COLO668 (cell line): ENCODE measurements at regions not wholly inside any gene's neighbourhood (a gene's known extent, or its start where the extent isn't known, plus 50 kb on each side); places are given as distances from the start of the nearest gene placed in this dataset.

ENCODE experiments used
- DNase-seq: peaks from one replicate; lab custom pipeline; 2025; ENCODE audit not compliant: unreplicated experiment; lab: John Stamatoyannopoulos, UW

DNA sequence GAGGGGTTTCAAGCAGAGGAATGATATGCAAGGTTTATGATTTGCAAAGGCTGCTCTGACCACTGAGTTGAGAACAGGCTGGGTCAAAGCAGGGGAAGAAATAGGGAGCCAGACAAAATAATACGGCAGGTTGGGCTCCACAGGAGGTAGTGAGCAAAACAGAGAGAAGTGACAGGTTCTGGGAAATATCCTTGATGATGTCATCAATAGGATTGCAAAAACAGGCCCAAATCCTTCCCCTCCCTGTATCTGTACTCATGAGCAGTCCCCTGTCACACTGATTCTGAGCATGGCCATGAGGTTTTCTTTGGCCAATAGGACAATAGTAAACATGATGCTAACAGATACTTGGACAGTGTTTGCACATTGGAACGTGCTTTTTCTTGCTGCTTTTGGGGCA lies 471.8 kb upstream of the BRINP1 start:
- DNase-seq, result no peak

DNA sequence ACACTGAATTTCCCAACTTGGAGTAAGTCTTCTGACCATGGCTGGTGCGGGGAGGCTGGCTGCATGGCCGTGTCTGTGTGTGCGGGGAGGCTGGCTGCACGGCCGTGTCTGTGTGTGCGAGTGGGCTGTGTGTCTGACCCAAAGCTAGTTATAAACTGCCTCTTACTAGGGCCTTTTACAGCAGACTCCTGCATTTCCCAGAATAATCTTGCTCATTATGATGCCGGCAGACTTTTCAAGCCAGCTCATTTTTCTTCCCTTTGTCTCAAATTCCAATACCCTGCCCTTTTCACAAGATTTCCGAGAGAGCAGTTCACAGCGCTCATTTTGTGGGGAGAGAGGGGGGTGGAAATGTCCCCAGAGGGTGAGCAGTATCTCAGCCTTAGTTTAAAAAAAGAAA lies 470.7 kb upstream of the BRINP1 start:
- DNase-seq, result no peak

DNA sequence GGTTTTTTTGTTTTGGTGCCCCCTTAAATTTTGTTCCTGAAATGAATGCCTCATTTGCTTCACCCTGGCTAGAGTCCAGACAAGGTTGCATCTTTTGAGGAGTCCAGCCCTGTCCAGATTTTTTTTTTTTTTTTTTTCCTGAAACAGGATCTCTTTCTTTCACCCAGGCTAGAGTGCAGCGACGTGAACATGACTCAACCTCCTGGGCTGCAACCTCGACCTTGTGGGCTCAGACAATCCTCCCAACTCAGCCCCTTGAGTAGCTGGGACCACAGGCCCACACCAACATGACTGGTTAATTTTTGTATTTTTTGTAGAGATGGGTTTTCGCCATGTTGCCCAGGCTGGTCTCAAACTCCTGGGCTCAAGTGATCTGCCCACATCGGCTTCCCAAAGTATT lies 469.0 kb upstream of the BRINP1 start:
- DNase-seq, result no peak

DNA sequence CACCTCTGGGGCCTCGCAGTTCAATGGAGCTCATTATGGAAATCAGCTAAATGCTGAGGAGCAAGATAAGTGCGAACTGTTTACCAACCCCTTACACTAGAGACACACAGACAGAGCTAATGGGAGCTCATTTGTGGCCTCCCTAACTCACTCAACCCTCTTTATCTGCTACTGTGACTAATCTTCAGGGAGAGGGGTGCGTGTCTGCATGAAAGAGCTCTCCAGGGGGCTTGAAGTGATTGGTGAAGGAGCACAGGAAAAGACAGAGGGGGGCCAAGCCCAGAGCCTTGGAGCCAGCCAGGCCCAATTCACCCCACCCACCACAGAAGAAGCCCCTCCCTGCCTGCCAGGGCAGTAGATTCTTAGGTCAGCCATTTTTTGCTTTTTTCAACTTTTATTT lies 466.8 kb upstream of the BRINP1 start:
- DNase-seq, result no peak

DNA sequence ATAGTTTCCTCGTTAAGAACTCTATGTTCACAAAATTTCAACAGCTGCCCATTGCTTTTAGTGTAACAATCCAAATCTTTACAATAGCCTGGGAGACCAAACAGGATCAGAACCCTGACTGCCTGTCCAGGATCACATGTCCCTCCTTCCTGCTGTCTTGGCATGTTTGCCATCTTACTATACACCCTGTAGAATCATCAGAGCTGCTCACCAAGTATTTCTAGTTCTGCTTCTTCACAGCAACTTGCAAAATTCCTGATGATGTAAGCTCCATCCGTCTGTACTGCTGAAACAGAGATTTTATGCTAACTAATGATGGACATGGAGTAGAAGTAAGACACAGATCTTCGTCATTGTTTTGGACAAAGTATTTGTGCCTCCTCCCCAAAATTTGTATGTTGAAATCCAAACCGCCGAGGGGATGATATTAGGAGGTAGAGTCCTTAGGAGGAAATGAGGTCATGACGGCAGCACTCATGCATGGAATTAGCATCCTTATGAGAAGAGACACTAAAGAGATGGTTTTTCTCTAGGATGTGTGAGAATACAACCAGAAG lies 464.9 kb upstream of the BRINP1 start:
- no peak for DNase-seq

DNA sequence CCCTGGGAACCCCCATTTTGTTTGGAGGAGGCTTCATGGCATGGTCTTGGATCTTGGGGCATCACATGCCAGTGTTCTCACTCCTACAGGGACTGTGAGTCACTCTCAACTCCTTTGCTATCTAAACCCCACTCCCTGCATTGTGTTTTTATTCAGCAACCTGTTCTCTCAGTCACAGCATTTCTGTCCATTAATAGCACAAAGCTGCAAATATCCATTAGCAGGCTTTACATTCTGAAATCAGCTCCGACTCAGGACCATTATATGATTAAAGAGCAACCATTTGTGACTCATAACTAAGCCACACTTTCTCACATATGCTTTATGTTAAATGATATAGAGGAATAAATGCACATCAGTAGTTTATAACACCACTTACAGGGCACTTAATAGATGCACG lies 462.1 kb upstream of the BRINP1 start:
- no peak for DNase-seq

DNA sequence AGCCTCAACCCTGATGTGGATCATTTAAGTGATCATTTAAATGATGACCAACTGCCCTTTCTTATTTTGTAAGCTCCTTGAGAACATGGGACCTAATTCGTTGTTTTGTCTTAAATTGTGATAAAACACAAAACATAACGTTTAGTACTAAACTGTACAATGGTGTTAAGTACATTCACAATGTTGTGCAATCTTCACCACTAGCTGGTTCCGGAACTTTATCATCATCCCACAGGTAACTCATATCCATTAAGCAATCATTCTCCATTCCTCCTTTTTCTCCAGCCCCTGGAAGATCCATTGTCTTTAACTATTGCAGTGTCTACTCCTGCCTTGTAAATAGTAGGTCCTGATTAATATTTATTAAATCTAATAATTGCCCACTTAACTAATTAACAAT lies 460.5 kb upstream of the BRINP1 start:
- no peak for DNase-seq

DNA sequence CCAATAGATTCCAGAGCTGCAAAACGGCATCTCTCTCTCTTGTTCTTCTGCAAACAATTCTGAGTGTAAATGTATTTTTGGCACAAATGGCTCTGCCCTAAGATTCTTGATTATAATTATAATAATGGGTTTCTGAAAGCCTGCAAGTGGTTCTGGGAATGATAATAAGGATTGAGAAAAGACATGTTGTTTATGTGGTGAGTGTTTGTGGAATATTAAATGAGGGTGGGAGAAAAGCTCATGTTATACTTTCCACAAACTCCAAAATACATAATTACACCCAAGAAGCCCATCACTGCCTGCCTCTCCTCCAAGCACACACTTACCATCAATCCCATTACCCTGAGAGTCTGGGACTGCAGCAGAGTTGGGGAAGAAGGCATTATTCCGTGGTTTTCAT lies 460.0 kb upstream of the BRINP1 start:
- no peak for DNase-seq

DNA sequence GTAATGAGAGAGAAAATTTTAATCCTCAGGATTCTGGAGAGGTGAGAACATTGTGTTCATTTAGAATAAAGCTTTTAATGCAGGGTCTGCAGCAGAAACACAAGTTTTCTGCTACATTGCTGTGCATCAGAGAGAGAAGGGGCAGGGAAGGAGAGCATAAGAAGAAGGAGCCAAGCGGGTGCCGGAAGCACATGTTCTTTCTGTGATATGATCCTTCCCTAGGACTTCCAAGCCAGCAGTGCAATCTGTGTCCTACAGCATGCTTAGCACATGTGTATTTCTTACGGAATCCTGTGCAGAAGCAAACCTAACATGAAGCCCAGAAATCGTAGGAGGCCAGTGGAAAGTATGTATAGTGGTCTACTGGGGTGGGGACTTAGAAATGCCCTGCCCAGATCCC lies 458.3 kb upstream of the BRINP1 start:
- no peak for DNase-seq

DNA sequence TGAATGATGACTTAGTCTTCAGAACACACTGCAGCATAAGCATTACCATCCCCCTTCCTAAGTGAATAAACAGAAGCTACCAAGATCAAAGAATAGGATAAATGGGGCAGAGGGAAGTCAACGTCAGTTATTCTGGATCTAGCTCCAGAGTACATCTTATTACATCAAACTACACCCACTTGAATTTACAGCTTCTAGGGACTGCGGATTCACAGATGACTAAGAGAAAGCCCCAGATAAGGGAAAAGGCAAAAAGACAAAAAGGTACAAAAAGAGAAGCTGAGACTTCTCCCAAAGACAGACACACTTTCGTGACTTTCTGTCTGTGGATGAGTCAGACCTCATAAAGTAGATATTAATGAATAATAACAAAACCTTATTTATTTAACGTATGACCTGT lies 457.9 kb upstream of the BRINP1 start:
- DNase-seq, result no peak

DNA sequence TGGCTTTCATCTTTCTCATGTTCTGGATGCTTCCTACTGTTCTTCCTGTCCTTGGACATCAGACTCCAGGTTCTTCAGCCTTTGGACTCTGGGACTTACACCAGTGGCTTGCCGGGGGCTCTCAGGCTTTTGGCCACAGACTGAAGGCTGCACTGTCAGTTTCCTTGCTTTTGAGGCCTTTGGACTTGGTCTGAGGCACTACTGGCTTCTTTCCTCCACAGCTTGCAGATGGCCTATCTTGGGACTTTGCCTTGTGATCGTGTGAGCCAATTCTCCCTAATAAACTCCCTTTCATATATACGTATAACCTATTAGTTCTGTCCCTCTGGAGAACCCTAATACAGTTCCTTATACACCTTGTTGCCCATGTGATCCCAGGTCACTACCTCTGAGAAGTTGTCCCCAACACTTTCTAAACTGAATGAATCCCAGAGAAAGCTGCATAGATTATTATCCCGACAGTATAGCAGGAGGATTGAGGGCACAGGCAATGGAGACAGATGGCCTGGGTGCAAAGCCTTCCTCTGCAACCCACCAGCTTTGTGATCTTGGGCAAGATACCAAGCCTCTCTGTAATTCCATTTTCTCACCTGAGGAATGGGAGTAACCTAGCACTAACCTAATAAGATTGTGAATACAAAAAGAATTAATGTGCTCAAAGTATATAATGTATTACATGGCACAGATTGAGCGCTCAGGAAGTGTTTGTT lies 449.6 kb upstream of the BRINP1 start:
- no peak for DNase-seq

DNA sequence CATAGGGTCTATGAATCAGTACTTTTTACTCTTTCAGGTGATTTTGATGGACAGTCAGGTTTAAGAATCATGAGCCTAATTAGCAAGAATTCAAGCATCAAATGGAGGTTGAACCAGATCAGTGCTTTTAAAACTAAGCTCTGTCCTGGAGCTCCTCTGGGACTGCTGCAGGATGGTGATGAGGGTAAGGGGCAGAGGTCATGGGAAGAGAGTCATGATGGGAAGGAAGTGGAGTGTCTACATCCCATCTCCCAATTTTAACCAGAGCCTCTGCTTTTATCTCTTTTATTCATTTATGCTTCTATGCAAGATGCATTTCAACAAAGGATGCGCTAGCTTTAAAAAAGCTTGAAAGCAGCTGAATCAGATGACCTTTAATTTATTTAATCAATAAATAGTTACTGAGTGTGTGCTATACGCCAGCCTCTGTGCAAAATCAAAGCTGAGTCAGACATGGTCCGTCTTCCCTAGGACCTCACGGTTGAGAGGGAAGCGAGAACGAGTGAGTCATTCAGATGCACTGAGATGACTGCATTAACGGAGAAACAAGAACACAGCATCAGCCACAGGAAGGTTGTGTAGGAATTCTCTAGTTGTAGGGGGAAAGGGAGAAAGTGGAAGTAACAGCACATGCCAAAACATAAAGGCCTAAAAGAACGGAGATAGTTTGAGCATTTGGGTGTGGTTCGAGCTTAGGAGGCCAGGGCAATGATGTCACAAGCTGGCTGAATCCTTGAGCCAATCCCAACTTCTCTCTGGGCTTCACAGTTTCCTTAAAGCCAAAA lies 441.6 kb upstream of the BRINP1 start:
- DNase-seq, result no peak

DNA sequence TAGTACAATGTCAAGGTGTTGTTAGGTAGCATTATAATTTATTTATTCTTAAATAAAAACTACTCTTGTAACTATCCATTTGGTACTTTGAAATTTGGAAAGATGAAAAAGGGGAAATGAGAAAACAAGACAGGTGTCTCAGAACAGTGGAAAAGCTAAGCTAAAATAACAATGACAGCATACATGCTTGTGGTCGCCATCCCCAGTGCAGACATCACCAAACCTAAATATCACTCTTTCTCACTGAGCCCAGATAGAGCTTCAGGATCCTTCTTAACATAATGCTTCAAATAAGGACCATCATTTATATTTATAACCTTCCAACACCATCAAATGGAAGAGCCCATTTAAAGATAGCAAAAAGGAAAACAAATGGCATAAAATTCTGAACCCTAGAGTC lies 434.4 kb upstream of the BRINP1 start:
- DNase-seq, result no peak

DNA sequence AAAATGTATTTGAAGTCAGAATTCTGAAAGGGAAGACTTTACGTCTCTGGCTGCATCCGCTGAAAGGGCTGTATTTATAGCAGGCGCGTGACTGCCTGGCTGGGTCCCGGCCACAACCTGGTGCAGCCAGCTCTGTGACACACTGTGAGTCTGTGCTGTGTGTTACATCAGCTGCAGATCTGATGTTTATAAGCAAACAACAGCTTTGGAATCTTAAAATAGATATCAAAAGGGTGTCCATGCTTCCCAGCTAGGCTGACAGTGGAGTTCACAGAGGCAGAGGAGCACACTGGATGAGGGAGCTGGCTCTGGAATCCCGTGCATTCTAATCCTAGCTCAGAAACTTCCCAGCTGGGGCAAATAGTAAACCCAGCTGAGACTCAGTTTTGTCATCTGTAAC lies 433.4 kb upstream of the BRINP1 start:
- DNase-seq, result peak; percentile 50

DNA sequence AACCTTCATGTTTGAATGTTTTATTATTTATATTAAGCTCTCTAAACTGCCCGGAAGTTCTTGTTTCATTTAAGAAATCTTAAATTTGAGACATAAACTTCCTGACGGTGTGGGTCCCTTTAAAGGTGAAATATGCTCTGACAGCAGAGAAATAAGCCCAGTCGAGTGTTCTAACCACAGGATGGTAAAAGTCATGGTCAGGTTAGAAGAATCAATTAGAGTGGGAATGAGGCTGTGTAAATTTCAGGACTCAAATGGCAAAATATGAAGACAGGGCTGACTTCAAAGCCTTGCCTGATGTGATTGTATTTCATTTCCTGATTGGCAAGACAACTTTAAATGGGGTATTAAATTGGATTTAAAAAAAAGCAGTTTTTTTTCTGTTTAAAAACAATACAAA lies 432.9 kb upstream of the BRINP1 start:
- no peak for DNase-seq

DNA sequence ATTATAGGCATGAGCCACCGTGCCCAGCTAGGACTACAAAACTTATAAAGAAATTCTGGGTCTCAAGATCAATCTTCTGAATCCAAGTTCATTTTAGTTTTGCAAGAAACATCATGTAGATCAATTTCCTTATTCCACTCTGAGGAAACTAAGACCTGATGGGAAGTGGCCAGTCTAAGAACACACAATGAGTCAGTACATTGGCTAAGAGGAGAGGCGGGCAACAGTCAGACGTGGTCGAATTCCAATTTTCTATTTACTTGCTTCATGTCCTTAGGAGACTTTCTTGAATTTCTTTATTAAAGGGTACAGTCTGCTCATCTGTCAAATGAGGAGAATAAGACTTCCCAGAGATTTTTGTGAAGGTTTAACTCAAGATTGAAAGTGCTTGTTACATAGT lies 432.1 kb upstream of the BRINP1 start:
- no peak for DNase-seq

DNA sequence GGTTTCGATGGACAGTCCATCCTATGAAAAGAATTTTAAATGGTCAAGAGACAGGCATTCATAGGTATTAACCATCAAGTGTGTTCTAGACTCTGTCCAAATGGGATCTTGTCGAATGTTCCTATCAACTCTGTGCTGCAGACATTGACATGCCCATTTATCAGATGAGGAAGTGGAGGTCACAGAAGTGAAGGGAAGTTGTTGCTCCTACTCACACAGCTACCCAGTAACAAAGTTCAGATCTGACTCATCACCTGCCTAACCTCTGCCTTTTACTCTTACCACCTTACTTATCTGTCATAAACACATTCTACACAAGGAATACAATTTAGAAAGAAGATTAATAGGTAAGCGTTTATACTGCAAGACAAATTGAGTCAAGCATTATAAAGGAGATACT lies 426.2 kb upstream of the BRINP1 start:
- DNase-seq, result no peak

DNA sequence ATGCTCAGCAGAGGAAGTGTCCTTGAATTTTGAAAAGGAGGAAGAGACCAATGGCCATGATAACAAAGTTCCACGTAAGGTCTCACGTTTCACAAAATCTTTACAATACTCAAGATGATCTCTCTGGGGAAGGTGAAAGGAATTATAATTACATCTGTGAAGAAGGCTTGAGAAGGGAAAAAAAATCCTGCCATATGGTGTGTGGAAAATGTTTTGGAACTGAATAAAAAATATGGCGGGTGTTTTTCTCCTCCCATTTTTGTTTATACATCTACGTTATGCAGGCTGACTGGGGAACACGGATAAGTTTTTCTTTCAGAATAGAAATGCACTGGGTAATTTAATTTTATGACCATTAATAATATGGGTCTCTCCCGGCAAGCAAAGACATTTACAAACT lies 425.6 kb upstream of the BRINP1 start:
- DNase-seq, result no peak

DNA sequence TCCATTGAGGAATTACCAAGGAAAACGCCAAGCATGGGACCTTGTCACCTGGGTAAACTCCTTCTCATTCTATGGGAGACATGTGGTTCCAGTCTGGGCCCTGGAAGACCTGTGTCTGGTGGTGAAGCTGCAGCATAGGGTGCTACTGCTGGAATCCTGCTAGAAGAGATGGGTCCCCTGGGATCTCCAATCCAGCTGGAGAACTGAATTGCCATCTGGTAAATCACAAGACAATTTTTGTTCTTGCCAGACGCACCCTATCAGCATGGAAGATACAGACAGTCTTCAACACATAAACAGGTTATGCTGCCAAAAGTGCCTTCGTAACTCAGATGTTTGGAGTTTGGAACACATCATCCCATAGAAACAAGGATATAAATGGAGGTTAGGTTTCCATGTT lies 424.0 kb upstream of the BRINP1 start:
- no peak for DNase-seq

DNA sequence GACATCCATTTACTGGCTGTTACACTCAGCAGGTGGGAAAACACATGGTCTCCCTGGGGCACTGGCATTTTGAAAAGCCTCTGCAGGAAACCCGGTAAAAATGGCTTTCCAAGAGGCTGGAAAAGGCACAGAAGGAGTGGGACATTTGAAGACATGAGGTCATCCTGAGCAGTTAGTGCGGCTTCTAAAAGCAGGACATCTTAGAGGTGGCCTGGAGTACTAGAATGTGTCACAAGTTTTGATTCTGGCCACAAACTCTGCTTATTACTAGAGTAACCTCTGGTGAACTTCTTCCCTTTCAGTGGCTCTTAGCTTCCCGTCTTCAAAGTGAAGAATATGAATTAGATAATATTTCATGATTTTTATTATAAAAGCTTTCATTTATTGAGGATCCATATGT lies 423.0 kb upstream of the BRINP1 start:
- no peak for DNase-seq

DNA sequence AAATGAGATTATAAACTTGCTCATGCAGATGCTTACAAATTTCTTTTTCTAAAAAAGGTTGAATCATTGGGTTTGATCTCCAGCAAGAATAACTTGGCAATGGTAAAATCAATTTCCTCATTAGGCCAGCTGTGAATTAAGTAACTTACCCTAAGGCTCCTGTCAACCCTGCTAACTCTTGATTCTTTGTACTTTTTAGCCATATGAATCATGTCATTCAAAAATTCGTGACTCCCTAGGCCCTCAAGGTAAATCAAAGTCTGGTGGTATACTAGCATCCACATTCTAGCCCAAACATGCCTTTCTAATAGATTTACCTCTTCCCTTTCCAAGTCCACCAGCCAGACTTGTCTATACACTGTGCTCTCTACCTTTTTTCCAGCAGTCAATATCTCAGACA lies 420.8 kb upstream of the BRINP1 start:
- no peak for DNase-seq

DNA sequence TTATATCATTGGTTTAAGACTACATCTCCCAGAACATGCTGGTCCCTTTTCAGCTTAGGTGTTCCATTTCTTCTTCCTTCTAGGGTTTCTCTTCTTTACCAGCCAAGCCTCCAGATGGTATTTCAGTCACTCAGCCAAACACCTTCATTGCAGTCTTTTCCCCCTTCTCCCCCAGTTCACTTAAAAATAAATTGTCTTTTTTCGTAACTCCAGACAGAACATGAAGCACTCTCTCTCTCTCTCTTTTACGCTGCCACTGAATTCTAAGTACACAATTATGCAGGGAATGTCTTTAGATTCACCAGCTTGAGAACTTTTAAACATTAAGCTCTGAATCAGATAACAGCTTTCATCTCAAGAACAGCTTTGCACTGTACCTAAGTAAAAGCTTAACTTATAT lies 419.7 kb upstream of the BRINP1 start:
- DNase-seq, result no peak

DNA sequence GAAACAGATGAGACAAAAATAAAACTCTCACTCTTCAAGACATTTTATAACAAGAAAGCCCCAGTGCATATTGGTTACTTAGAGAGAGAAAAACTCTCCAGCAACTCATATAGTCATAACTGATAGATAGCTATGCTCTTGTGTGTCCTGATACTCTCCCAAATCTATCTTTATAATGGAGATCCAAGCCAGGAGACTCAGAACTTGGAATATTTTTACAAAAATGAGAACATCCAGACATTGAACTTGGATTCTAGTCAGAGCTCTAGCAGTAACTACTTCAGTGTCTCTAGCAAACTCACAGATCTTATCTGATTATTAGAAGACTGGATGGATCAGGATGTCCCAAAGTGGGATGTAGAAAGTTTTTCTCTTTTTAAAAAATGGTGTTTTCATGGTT lies 412.7 kb upstream of the BRINP1 start:
- no peak for DNase-seq
